ENCODE measurements at regions not wholly inside any gene's neighbourhood (a gene's known extent, or its start where the extent isn't known, plus 50 kb on each side); places are given as distances from the start of the nearest gene placed in this dataset.

GRCh38 chr6:82436740-82437139 is 73.1 kb downstream of the TPBG start:
- TF ChIP-seq CTCF (tag by site-specific recombination; IDR thresholded peaks at IDR 0.05) (no peak), ZSCAN4 (tag by site-specific recombination; IDR thresholded peaks at IDR 0.05) (no peak), ZNF610 (tag by site-specific recombination; IDR thresholded peaks at IDR 0.05; ENCODE audit: borderline replicate concordance) (no peak), ZNF501 (tag by site-specific recombination; IDR thresholded peaks at IDR 0.05) (no peak)

Data from HEK293 (cell line).